ENCODE measurements at regions not wholly inside any gene's neighbourhood (a gene's known extent, or its start where the extent isn't known, plus 50 kb on each side); places are given as distances from the start of the nearest gene placed in this dataset.

DNA sequence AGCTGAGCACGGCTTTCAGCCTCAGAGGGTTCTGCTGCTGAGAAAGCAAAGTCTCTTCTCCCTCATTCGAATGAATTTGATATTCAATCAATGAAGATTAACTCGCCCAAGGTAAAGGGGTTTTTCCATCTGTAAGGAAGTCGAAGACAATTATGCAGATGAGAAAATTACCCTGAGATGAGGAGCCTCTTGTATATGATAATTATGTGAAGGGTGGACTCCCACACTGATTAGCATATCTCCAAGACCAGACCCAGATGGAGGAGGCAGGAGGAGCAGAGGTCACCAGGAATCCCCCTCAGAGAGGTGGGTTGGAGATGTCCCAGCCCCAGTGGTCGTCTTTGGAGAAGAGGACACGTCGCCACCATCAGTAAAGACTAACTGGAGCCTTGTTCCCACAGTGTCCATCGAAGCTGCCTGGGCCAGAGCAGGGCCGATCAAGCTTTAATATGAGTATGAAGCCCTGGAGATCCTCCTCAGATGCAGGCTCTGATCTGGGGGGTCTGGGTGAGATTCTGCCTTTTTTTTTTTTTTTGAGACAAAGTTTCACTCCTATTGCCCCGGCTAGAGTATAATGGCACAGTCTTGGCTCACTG, 61.5 kb upstream of the LHX1 start:
- Mint-ChIP-seq H3K36me3 (no peaks in the 10 kb centered on the region), H3K4me1 (no peaks in the 10 kb centered on the region), H3K4me3 (no peak overlapping the region), H3K9me3 (peaks cover 6% of the 10 kb centered on the region), H3K27ac (no peak overlapping the region), H3K27me3 (ENCODE audit: low read depth) (no peaks in the 10 kb centered on the region)
- TF ChIP-seq, protein P1, sequence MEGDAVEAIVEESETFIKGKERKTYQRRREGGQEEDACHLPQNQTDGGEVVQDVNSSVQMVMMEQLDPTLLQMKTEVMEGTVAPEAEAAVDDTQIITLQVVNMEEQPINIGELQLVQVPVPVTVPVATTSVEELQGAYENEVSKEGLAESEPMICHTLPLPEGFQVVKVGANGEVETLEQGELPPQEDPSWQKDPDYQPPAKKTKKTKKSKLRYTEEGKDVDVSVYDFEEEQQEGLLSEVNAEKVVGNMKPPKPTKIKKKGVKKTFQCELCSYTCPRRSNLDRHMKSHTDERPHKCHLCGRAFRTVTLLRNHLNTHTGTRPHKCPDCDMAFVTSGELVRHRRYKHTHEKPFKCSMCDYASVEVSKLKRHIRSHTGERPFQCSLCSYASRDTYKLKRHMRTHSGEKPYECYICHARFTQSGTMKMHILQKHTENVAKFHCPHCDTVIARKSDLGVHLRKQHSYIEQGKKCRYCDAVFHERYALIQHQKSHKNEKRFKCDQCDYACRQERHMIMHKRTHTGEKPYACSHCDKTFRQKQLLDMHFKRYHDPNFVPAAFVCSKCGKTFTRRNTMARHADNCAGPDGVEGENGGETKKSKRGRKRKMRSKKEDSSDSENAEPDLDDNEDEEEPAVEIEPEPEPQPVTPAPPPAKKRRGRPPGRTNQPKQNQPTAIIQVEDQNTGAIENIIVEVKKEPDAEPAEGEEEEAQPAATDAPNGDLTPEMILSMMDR (IDR thresholded peaks at IDR 0.05; ENCODE audit: unreplicated experiment): no peak
- DNase-seq (ENCODE audit: low spot score in 2 of 2, unreplicated experiment in 2 of 2): no peak

- Mint-ChIP-seq H3K36me3 (peaks cover 3% of the 10 kb centered on the region), H3K27ac (no peak overlapping the region), H3K4me1 (no peaks in the 10 kb centered on the region), H3K4me3 (no peak overlapping the region), H3K27me3 (ENCODE audit: low read depth) (no peaks in the 10 kb centered on the region), H3K9me3 (peaks cover 14% of the 10 kb centered on the region)
- DNase-seq (ENCODE audit: low spot score in 2 of 2, unreplicated experiment in 2 of 2): no peak
- TF ChIP-seq, protein P1 (IDR thresholded peaks at IDR 0.05; ENCODE audit: unreplicated experiment): no peak
Measured at GRCh38 chr17:36876966-36877365, 60.3 kb upstream of the LHX1 start.

- peaks cover 5% of the 10 kb centered on the region for H3K36me3 Mint-ChIP-seq
- H3K4me3 Mint-ChIP-seq: no peak overlapping the region
- TF ChIP-seq, protein P1 (IDR thresholded peaks at IDR 0.05; ENCODE audit: unreplicated experiment): no peak
- H3K9me3 Mint-ChIP-seq: peaks cover 20% of the 10 kb centered on the region
- H3K27me3 Mint-ChIP-seq (ENCODE audit: low read depth): peaks cover 2% of the 10 kb centered on the region
- no peaks in the 10 kb centered on the region for H3K4me1 Mint-ChIP-seq
- DNase-seq (ENCODE audit: low spot score in 2 of 2, unreplicated experiment in 2 of 2): no peak
- H3K27ac Mint-ChIP-seq: no peak overlapping the region
Measured at GRCh38 chr17:36877771-36878170, 59.5 kb upstream of the LHX1 start.

DNA sequence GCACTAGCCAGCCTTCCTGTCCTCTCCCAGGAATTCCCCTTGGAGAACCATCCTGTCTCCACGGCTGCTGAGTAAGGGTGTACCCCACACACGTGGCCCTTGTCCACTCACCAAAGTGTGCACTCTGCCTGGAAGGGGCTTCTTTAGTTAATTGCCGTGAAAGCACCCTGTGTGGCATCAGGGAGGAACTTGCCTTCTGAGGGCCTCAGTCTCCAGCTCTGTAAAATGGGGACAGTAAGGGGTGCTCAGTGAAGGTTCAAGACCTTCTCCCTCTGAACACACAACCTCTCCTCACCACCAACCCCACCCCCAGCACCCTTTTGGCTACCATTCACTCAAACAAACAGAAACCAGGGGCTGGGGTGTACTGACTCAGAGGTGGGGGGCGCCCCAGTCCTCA, 59.1 kb upstream of the LHX1 start:
- peaks cover 2% of the 10 kb centered on the region for H3K27me3 Mint-ChIP-seq (ENCODE audit: low read depth)
- H3K9me3 Mint-ChIP-seq: peaks cover 20% of the 10 kb centered on the region
- peaks cover 5% of the 10 kb centered on the region for H3K36me3 Mint-ChIP-seq
- DNase-seq (ENCODE audit: low spot score in 2 of 2, unreplicated experiment in 2 of 2): no peak
- H3K4me3 Mint-ChIP-seq: no peak overlapping the region
- TF ChIP-seq, protein P1 (IDR thresholded peaks at IDR 0.05; ENCODE audit: unreplicated experiment): no peak
- no peaks in the 10 kb centered on the region for H3K4me1 Mint-ChIP-seq
- H3K27ac Mint-ChIP-seq: no peak overlapping the region

GRCh38 chr17:36879027-36879426, 58.2 kb upstream of the LHX1 start:
- H3K27ac Mint-ChIP-seq: no peak overlapping the region
- peaks cover 5% of the 10 kb centered on the region for H3K36me3 Mint-ChIP-seq
- H3K4me3 Mint-ChIP-seq: no peak overlapping the region
- TF ChIP-seq, protein P1 (IDR thresholded peaks at IDR 0.05; ENCODE audit: unreplicated experiment): no peak
- peaks cover 2% of the 10 kb centered on the region for H3K27me3 Mint-ChIP-seq (ENCODE audit: low read depth)
- peaks cover 15% of the 10 kb centered on the region for H3K9me3 Mint-ChIP-seq
- DNase-seq (ENCODE audit: low spot score in 2 of 2, unreplicated experiment in 2 of 2): no peak
- H3K4me1 Mint-ChIP-seq: no peaks in the 10 kb centered on the region

Measured in mesothelial cell of epicardium (in vitro differentiated cells).